ENCODE measurements at regions not wholly inside any gene's neighbourhood (a gene's known extent, or its start where the extent isn't known, plus 50 kb on each side); places are given as distances from the start of the nearest gene placed in this dataset.

GRCh38 chr11:13149991-13150390, 127.6 kb upstream of the BMAL1 start:
- TF ChIP-seq CTCF (IDR thresholded peaks at IDR 0.05) (no peak), POLR2A (IDR thresholded peaks at IDR 0.05) (no peak), POLR2AphosphoS5 (IDR thresholded peaks at IDR 0.05) (no peak)
